GM12864 (cell line): ENCODE measurements at regions not wholly inside any gene's neighbourhood (a gene's known extent, or its start where the extent isn't known, plus 50 kb on each side); places are given as distances from the start of the nearest gene placed in this dataset.

Experiments used
- DNase-seq: peaks from one replicate; pipeline ENCODE4 v3.0.0-alpha.2; 2011; ENCODE audit warnings: low read depth
- H3K4me3 ChIP-seq: 2 replicates; pipeline ENCODE4 v1.5.1; 2011; ENCODE audit warnings: mild to moderate bottlenecking, low read depth, low read length, control low read depth
- TF ChIP-seq, protein P1 (sequence below): IDR thresholded peaks from 2 replicates; pipeline ENCODE4 v1.5.1; 2011; ENCODE audit warnings: low read depth, mild to moderate bottlenecking, moderate library complexity, low read length, control low read depth, inconsistent platforms; ENCODE audit errors: missing control alignments

DNA sequence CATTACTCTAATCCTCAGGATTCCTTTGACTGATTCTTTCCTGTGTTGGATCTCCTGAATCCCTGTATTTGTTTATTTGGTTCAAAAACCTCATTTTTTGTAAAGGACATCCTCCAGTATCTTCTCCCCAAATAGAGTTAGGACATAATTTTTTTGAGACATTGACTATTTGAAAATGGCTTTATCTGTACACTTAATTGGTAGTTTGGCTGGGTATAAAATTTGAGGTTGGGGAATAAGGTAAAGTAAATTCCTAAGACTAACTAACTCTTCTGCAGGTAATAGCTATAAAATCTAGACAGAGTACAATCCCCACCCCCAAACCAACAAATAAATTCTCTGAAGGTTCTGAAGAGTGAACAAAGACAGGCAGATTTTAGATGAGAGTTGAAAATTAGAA is 114.4 kb downstream of the CTTN start:
- DNase-seq, result no peak
- no peak overlapping the region for H3K4me3 ChIP-seq
- TF ChIP-seq, protein P1, sequence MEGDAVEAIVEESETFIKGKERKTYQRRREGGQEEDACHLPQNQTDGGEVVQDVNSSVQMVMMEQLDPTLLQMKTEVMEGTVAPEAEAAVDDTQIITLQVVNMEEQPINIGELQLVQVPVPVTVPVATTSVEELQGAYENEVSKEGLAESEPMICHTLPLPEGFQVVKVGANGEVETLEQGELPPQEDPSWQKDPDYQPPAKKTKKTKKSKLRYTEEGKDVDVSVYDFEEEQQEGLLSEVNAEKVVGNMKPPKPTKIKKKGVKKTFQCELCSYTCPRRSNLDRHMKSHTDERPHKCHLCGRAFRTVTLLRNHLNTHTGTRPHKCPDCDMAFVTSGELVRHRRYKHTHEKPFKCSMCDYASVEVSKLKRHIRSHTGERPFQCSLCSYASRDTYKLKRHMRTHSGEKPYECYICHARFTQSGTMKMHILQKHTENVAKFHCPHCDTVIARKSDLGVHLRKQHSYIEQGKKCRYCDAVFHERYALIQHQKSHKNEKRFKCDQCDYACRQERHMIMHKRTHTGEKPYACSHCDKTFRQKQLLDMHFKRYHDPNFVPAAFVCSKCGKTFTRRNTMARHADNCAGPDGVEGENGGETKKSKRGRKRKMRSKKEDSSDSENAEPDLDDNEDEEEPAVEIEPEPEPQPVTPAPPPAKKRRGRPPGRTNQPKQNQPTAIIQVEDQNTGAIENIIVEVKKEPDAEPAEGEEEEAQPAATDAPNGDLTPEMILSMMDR, result no peak

DNA sequence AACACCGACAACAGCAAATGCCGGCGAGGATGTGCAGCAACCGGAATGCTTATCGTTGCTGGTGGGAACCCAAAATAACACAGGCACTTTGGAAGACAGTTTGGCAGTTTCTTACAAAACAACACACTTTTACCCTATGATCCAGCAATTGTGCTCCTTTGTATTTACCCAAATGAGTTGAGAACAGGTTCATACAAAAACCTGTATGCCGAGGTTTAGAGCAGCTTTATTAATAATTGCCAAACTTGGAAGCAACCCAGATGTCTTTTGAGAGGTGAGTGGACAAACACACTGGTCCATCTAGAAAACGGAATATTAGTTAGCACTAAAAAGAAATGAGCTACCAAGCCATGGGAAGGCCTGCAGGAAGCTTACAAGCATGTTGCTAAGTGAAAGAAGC is 118.9 kb downstream of the CTTN start:
- no peak overlapping the region for H3K4me3 ChIP-seq
- DNase-seq, result no peak

DNA sequence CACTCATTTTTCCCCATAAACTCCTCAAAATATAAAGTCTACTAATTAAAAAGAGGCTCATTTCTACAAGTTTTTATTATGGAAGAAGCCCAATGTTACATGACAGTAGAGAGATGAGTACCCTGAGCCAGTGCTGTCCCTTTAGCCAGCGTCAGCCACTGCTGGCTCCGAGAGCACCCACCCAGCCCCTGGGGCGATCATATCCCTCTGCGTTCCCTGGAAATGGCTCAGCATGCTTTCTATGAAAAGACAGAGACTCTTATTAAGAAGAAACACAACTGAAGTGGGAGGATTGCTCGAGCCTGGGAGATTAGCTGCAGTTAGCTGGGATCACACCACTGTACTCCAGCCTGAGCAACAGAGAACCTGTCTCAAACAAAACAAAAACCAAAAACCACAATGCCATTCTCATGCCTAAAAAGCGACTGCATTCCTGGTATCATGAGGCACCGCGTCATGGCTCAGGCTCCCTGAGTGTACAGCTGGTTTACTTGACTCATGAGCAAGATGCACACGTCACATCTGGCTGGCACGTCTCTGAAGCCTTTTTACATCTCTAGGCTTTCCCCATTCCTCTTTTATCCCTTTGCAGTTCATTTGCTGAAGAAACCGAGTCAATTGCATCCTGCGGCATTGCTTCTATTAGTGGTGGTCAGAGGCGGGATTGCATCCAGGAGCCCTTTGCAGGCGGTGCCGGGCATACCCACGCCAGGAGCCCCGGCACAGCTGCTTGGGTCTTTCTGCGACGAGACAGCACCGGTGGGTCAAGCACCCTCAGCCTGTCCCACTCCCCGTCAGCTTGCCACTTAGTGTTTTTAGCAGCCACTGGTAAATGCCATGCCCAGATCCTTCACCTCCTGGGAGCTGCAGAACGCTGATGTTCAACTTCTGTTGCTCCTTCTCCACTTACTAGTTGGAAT is 119.9 kb downstream of the CTTN start:
- TF ChIP-seq, protein P1, result no peak
- no peak overlapping the region for H3K4me3 ChIP-seq
- no peak for DNase-seq

More for the DNA sequence above, 118.9 kb downstream of the CTTN start:
- TF ChIP-seq, protein P1, result no peak

DNA sequence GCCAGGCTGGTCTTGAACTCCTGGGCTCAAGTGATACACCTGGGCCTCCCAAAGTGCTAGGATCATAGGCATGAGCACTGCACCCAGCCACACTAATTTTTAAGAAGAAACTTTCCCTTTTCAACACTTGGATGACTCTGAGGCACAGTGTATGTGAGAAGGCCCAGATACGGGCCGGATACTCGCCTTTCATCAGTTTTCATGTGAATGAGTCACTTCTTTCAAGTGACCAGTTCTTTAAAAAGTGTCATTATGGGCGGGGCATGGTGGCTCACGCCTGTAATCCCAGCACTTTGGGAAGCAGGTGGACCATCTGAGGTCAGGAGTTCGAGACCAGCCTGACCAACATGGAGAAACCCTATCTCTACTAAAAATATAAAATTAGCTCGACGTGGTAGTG is 120.8 kb downstream of the CTTN start:
- H3K4me3 ChIP-seq, result no peak overlapping the region
- no peak for DNase-seq
- TF ChIP-seq, protein P1, result no peak

DNA sequence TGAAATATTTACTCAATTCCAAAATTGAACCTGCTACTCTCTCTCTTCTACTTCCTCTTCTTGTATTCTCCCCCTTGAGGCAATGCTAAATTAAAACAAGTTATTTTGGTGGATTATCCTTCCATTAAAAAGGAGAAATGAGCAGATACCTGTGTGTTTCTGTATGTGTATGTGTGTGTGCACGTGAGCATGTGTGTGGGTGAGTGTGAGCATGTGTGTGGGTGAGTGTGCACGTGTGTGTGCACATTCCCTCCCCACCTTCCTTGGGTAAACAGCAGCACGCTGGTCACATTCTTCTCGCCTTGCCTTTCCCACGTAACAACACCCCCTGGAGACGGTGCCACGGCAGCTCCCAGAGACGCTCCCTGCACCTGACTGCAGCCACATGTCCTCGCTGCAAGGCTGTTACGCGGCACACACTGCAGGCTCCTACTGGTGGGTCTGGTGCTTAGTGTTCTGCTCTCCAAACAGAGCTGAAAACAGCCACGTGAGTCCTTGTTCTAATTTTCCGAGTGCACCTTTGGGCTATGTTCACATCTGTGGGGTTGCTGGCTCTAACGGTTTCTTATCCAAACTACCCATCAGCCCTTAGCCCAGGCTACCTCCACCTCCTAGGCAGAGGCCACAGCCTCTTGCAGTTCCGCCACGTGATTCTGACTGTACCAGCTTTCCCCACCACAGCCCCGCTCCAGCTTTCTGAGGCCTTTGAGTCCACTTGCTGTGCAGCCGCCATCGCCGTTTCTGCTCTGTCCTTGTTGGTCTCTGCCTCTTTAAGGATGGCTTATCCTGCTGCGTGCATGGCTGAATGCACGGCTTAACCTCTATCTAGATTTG is 123.4 kb downstream of the CTTN start:
- no peak overlapping the region for H3K4me3 ChIP-seq
- TF ChIP-seq, protein P1, result no peak
- no peak for DNase-seq

DNA sequence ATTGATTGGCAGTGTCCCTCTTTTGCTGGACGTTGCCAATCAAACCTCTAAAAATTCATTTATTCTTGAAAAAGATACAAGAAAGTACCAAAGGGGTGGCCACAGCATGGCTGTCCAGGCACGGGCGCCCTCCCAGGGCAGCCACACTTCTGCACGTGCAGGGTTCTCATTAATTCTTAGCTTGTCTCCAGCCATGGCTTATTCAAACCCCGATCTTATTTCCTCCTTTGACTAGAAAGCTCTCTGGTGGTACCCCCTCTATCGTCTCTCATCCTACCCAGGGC is 123.9 kb downstream of the CTTN start:
- no peak overlapping the region for H3K4me3 ChIP-seq
- TF ChIP-seq, protein P1, result no peak
- DNase-seq, result no peak
